NCI-H748 (cell line): ENCODE measurements at regions not wholly inside any gene's neighbourhood (a gene's known extent, or its start where the extent isn't known, plus 50 kb on each side); places are given as distances from the start of the nearest gene placed in this dataset.

Source experiments
- DNase-seq: peaks from one replicate; lab custom pipeline; 2025; ENCODE audit not compliant: unreplicated experiment; lab: John Stamatoyannopoulos, UW

GRCh38 chr22:48226026-48227013 is 1463.9 kb downstream of the TBC1D22A start:
- no peak for DNase-seq

DNA sequence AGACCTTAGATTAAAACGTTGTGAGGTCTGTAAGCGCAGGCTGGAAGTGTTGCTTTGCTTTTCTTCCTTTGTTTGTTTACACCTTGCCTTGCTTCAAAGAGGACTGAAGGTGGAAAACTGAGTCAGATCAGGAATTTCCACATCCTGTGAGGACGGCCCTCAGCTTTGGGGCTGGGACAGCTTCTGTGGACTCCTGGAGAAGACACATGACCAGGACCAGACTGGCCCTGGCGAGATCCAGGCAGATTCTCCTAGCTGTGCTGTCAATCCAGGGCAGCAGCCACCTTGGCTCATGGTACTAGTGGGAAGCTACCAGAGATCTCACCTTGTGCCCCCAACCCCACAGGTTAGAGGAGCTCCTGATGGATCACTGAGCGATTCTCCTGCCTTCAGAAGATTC is 1461.9 kb downstream of the TBC1D22A start:
- no peak for DNase-seq

GRCh38 chr22:48223488-48224190 is 1461.2 kb downstream of the TBC1D22A start:
- no peak for DNase-seq

DNA sequence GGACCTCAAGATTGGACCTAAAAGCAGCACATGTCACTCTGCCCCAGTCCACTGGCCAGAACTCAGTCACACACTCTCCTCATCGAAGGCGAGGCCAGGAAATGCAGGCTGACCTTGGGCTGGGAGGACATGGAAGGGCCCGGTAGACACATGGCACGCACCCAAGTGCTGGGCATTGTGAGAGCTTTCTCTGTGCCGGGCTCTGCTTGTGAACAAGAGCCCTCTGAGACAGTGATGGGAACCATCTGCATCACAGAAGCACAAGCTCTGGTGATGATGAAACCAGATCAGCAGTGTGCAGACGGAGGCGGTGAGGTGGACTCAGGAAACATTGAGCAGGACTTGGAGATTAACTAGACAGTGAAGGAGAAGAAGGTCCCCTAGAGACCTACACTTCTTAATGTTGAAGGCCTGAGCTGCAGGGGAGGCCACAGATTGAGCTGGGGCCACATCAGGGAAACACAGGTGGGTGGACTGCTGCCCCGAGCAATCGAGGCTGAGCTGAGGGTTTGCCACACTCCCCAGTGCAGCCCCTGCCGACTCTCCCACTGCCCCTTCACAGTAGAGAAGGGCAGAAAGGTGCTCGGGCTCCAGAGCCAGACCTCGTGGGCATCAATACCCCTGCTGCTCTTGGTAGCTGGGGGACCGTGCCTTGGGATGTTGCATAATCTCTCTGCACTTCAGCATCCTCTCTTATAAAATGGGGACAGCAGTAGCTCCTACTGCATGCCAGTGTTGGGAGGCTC is 1460.5 kb downstream of the TBC1D22A start:
- no peak for DNase-seq

DNA sequence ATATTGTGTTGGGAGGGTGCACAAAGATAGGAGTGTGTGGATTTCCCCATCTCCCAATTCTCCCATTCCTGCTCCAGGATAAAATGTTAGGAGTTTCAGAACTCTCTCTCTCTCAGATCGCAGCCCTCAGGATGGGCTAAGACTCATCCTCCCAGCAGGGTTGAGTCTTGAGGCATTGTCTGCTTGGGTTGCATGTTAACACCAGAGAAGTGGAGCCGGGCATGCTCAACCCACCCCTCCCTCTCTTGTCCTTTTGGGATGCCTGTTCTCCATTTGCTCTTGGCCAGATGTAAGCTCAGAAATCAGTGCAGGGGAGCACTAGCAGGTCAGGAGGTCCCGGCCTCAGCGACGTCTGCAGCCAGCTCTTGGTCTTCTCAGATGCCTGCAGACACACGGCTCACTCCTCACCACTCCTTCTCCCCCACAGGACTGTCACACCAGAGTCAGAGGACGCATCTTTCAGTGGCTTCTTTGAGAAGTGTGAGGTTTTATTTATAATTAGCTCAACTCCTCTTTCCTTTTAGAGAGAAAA is 1456.5 kb downstream of the TBC1D22A start:
- no peak for DNase-seq

DNA sequence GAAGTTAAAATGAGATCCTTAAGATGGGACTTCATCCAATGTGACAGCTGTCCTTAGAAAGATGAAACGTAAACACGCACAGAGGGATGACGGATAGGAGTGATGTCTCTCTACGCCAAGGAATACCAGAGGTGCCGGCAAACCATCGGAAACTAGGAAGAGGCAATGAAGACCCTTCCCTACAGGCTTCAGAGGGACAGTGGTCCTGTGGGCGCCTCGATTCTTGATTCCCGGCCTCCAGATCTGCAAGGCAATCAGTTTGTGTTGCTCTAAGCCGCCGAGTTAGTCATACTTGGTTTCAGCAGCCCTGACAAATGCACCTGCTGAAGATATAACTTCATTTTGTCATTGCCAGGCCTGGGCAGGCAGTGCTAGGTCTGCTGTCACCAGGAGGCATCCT is 1455.1 kb downstream of the TBC1D22A start:
- no peak for DNase-seq

DNA sequence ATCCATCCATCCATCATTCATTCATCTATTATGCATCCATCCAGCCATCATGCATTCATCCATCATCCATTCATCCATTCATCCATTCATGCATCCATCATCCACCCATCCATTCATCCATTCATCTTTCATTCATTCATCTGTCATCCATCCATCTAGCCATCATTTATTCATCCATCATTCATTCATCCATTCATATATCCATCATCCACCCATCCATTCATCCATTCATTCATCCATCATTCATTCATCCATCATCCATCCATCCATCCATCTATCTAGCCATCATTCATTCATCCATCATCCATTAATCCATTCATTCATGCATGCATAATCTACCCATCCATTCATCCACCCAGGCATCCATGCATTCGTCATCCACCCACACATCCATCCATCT is 1450.3 kb downstream of the TBC1D22A start:
- DNase-seq, result no peak

- DNase-seq, result no peak
Measured at GRCh38 chr22:48210812-48211211, 1448.4 kb downstream of the TBC1D22A start.

- no peak for DNase-seq
Measured at GRCh38 chr22:48210198-48210580, 1447.7 kb downstream of the TBC1D22A start.

DNA sequence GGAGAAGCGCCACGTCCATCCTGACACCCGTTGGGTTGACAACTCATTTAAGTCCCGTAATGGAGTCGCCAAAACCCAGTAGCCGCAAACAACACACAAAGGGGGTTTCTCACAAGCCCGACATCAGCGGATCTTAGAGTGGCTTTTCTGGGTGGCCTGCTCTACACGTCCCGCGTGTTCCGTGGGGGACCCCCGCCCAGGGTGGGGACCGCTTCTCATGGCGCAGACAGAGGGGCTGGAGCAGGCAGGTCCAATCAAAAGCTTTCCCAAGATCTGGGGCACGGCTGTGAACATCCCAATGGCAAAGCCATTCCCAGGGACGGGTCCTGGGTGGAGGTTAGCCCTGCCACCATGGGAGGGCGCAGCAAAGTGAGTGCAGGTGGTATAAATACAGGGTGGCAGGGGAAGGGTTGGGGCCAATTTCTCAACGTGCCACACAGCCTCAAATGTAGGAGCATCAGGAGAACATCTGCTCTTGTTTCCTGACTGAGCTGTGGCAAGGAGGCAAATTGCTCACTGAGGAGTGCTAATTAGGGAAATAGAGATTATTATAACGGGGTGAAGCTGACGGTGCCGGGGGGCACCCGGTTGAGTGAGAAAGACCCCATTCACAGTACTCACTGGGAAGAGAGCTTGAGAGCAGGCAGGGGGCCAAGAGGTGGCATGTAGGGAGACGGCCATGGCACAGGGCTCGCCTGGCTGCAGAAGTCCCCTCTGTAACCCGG is 1447.2 kb downstream of the TBC1D22A start:
- no peak for DNase-seq

- no peak for DNase-seq
Measured at GRCh38 chr22:48208894-48209293, 1446.4 kb downstream of the TBC1D22A start.

DNA sequence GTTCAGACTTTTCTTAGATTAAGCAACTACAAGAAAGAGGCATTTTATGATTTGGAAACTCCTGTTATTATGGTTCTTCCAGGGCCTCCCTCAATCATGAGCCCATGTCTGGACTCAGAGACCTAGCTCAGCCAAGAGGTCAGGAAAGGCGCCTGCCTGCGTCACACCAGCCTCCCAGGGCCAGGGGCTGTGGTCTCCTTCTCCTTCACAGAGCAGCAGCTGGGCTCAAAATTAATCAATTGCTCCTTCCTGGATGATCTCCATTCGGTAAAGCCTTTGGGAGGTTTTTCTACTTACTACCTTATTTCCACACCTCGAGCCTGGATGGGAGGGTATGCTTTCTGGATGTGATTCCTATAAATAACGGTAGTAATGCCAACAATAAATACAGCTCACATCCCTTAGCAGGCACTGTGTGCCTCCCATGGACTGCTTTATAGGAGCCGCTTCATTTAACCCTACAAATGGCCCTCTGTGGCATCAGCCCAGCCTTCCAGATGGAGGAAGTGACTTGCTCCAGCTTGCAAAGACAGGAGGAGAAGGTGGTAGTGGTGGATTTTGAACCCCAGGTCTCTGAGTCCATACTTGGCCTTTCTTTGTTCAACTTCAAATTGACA is 1445.6 kb downstream of the TBC1D22A start:
- DNase-seq, result no peak

- DNase-seq, result no peak
Measured at GRCh38 chr22:48205790-48206189, 1443.3 kb downstream of the TBC1D22A start.

DNA sequence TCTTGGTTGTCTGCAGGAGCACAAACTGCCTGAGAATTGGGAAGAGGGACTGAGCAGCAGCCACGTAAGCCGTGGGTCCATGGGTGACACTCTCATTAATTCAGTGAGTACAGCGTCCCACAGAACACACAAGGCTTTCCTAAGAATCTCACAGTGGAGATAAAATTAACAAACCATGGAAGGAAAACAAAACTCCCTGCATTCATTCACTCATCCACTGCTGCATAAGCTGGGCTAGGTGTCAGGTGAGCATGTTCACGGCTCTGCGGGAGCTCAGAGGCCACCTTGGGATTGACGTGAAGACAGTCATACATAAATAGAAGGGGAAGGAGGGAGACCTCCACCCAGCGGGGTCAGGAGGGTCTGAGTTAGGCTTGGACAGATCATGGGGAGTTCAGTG is 1442.7 kb downstream of the TBC1D22A start:
- no peak for DNase-seq

- DNase-seq, result no peak
Measured at GRCh38 chr22:48204296-48204695, 1441.8 kb downstream of the TBC1D22A start.

GRCh38 chr22:48199667-48200066 is 1437.2 kb downstream of the TBC1D22A start:
- no peak for DNase-seq

DNA sequence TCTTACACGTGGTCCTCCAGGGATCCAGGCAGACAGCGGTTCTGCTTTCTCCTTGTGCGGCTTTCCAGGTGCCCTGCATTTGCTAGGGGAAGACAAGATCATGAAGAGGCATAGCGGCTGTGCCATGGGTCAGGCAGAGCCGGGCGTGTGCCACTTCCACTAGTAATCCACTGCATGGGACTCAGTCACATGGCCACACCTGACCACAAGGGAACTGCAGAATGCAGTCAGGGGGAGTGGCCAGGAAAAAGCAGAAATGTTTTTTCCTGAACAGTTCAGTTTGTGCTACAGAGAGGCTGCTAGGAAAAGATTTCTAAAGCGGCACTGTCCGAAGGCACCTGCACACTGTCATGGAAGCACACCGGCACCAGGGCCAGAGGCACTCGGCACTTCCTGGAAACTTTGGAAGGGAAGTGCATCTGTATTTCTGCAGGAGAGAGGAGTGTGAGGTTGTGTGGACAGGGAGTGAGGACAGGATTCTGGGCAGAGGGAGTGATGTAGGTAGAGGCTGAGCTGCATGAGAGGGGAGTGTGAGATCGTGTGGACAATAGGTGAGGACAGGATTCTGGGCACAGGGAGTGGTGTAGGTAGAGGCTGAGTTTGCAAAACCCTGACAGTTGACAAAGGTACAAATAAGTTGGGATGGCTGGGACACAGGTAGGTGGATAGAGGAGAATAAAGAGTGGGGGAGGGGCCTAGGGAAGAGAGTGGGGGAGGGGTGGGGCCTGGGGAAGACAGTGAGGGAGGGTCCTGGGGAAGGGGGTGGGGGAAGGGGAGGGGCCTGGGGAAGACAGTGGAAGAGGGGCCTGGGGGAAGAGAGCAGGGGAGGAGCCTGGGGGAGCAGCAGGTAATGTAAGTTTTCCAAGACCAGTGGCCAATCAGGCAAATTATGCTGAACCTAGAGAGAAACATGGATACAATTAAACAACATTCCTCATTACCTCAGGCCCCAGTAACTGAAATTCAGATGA is 1436.3 kb downstream of the TBC1D22A start:
- DNase-seq, result no peak

- no peak for DNase-seq
Measured at GRCh38 chr22:48197189-48197690, 1434.8 kb downstream of the TBC1D22A start.

DNA sequence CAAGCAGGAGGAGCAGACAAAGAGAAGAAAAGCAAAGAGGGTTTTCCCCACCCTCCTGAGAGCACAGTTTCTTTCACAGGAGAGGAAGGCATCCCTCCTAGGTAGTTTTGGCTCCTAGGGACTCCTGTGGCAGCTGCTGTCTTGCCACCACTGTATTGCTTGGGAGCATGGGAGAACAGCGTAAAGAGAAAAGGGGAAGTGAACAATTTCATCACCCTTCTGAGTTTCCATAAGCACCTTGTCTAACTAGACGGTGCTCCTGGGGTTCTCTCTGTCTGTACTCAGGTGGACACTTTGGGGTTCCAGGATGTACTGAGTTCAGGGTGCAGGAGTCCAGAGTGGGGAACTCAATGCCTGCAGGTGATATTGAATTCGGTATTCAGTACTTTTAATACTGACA is 1430.5 kb downstream of the TBC1D22A start:
- DNase-seq, result no peak
